ENCODE measurements at regions not wholly inside any gene's neighbourhood (a gene's known extent, or its start where the extent isn't known, plus 50 kb on each side); places are given as distances from the start of the nearest gene placed in this dataset.
A peak's percentile ranks its signal among the peaks of the same experiment; 100 is the strongest.

- DNase-seq = no peak
These were observed 235.8 kb upstream of the DCN start for GRCh38 chr12:91418221-91419090.

- DNase-seq = no peak
These were observed 235.0 kb upstream of the DCN start for GRCh38 chr12:91417650-91418049.

- no peak for DNase-seq
These were observed 232.0 kb upstream of the DCN start for GRCh38 chr12:91414636-91415035.

- DNase-seq = no peak
These were observed 231.2 kb upstream of the DCN start for GRCh38 chr12:91413581-91414546.

GRCh38 chr12:91406920-91407341 is 224.3 kb upstream of the DCN start:
- DNase-seq = no peak

- DNase-seq = no peak
These were observed 221.8 kb upstream of the DCN start for GRCh38 chr12:91404441-91404840.

GRCh38 chr12:91401190-91401589 is 218.6 kb upstream of the DCN start:
- DNase-seq = no peak

- DNase-seq = no peak
These were observed 217.7 kb upstream of the DCN start for GRCh38 chr12:91400271-91400670.

- no peak for DNase-seq
These were observed 215.4 kb upstream of the DCN start for GRCh38 chr12:91397866-91398532.

- no peak for DNase-seq
These were observed 213.7 kb upstream of the DCN start for GRCh38 chr12:91396293-91396692.

GRCh38 chr12:91395628-91396135 is 213.1 kb upstream of the DCN start:
- no peak for DNase-seq

- no peak for DNase-seq
These were observed 212.3 kb upstream of the DCN start for GRCh38 chr12:91394903-91395302.

- no peak for DNase-seq
These were observed 206.0 kb upstream of the DCN start for GRCh38 chr12:91388573-91388972.

- DNase-seq = no peak
These were observed 205.0 kb upstream of the DCN start for GRCh38 chr12:91387461-91388134.

- DNase-seq = no peak
These were observed 202.2 kb upstream of the DCN start for GRCh38 chr12:91384806-91385205.

- DNase-seq = no peak
These were observed 201.7 kb upstream of the DCN start for GRCh38 chr12:91384366-91384765.

GRCh38 chr12:91383099-91383498 is 200.5 kb upstream of the DCN start:
- DNase-seq = no peak

GRCh38 chr12:91382081-91382543 is 199.5 kb upstream of the DCN start:
- DNase-seq = peak; percentile 22 to 29

GRCh38 chr12:91381309-91381804 is 198.7 kb upstream of the DCN start:
- DNase-seq = peak in 1 of 2 experiments; percentile 37

- DNase-seq = no peak
These were observed 198.0 kb upstream of the DCN start for GRCh38 chr12:91380631-91381030.

- no peak for DNase-seq
These were observed 196.6 kb upstream of the DCN start for GRCh38 chr12:91379051-91379775.
